ENCODE measurements at regions not wholly inside any gene's neighbourhood (a gene's known extent, or its start where the extent isn't known, plus 50 kb on each side); places are given as distances from the start of the nearest gene placed in this dataset.

- no peaks in the 10 kb centered on the region for H3K4me1 ChIP-seq (ENCODE audit: insufficient read depth, low read length, severe bottlenecking)
- no peaks in the 10 kb centered on the region for H3K36me3 ChIP-seq (ENCODE audit: insufficient read depth, low read length)
- H3K79me2 ChIP-seq (ENCODE audit: insufficient read depth, low read length), result no peaks in the 10 kb centered on the region
- H3F3A ChIP-seq (ENCODE audit: insufficient read depth, low read length), result no peaks in the 10 kb centered on the region
- H3K27ac ChIP-seq (ENCODE audit: low read depth, low read length, poor library complexity, severe bottlenecking), result no peak overlapping the region
- H3K9me3 ChIP-seq (ENCODE audit: low read length), result no peaks in the 10 kb centered on the region
- H2AFZ ChIP-seq (ENCODE audit: low read length), result no peak overlapping the region
- H3K4me2 ChIP-seq (ENCODE audit: low read length), result no peak overlapping the region
- TF ChIP-seq EZH2 (IDR thresholded peaks at IDR 0.05; ENCODE audit: borderline replicate concordance, low read length), result no peak
- TF ChIP-seq CTCF (IDR thresholded peaks at IDR 0.05; ENCODE audit: low read length), result no peak
- H4K20me1 ChIP-seq (ENCODE audit: insufficient read depth, low read length), result no peaks in the 10 kb centered on the region
- no peaks in the 10 kb centered on the region for H3K9me2 ChIP-seq (ENCODE audit: low read depth, low read length)
- H3K4me3 ChIP-seq (ENCODE audit: low read depth, low read length, poor library complexity, severe bottlenecking), result no peak overlapping the region
- peaks cover 3% of the 10 kb centered on the region; the same call in 1 of the 2 replicates for H3K27me3 ChIP-seq (ENCODE audit: insufficient read depth, low read length)
- H3K9ac ChIP-seq (ENCODE audit: low read length), result no peak overlapping the region
Observed at GRCh38 chr2:137892739-137893138, 71.5 kb upstream of the HNMT start.

DNA sequence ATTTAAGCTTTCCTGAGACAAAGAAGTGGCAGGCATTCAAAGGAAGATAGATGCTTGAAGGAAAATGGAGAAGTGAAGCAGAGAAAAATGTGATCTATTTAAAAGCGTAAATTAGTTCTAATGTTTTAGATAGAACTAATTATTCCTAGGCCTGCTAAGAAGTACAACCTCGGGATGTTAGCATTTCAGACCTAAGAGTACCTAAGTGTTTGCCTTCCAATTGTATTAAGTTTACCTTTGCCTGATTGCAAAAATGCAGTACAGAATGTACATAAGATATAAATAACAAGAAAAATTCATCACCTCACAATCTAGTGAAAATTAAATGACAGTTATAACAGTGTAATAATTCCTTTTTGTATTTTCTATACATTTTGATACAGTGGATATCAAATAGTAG lies 71.1 kb upstream of the HNMT start:
- no peaks in the 10 kb centered on the region for H3K79me2 ChIP-seq (ENCODE audit: insufficient read depth, low read length)
- TF ChIP-seq EZH2 (IDR thresholded peaks at IDR 0.05; ENCODE audit: borderline replicate concordance, low read length), result no peak
- TF ChIP-seq CTCF (IDR thresholded peaks at IDR 0.05; ENCODE audit: low read length), result no peak
- H3K4me3 ChIP-seq (ENCODE audit: low read depth, low read length, poor library complexity, severe bottlenecking), result no peak overlapping the region
- H2AFZ ChIP-seq (ENCODE audit: low read length), result no peak overlapping the region
- H3K36me3 ChIP-seq (ENCODE audit: insufficient read depth, low read length), result no peaks in the 10 kb centered on the region
- H3K9me2 ChIP-seq (ENCODE audit: low read depth, low read length), result no peaks in the 10 kb centered on the region
- H3K27me3 ChIP-seq (ENCODE audit: insufficient read depth, low read length), result peaks cover 3% of the 10 kb centered on the region; the same call in 1 of the 2 replicates
- no peak overlapping the region for H3K9ac ChIP-seq (ENCODE audit: low read length)
- H3K4me2 ChIP-seq (ENCODE audit: low read length), result no peak overlapping the region
- H4K20me1 ChIP-seq (ENCODE audit: insufficient read depth, low read length), result no peaks in the 10 kb centered on the region
- no peak overlapping the region for H3K27ac ChIP-seq (ENCODE audit: low read depth, low read length, poor library complexity, severe bottlenecking)
- no peaks in the 10 kb centered on the region for H3K9me3 ChIP-seq (ENCODE audit: low read length)
- H3K4me1 ChIP-seq (ENCODE audit: insufficient read depth, low read length, severe bottlenecking), result no peaks in the 10 kb centered on the region
- no peaks in the 10 kb centered on the region for H3F3A ChIP-seq (ENCODE audit: insufficient read depth, low read length)

GRCh38 chr2:137896467-137896866 lies 67.8 kb upstream of the HNMT start:
- Histone ChIP-seq H3K9me2 (ENCODE audit: low read depth, low read length) (no peaks in the 10 kb centered on the region), H3K9me3 (ENCODE audit: low read length) (no peaks in the 10 kb centered on the region), H3K79me2 (ENCODE audit: insufficient read depth, low read length) (no peaks in the 10 kb centered on the region), H3F3A (ENCODE audit: insufficient read depth, low read length) (no peaks in the 10 kb centered on the region), H3K27ac (ENCODE audit: low read depth, low read length, poor library complexity, severe bottlenecking) (no peak overlapping the region), H3K27me3 (ENCODE audit: insufficient read depth, low read length) (no peaks in the 10 kb centered on the region), H2AFZ (ENCODE audit: low read length) (no peak overlapping the region), H3K4me2 (ENCODE audit: low read length) (no peak overlapping the region), H3K4me1 (ENCODE audit: insufficient read depth, low read length, severe bottlenecking) (no peaks in the 10 kb centered on the region), H4K20me1 (ENCODE audit: insufficient read depth, low read length) (no peaks in the 10 kb centered on the region), H3K36me3 (ENCODE audit: insufficient read depth, low read length) (no peaks in the 10 kb centered on the region), H3K9ac (ENCODE audit: low read length) (no peak overlapping the region), H3K4me3 (ENCODE audit: low read depth, low read length, poor library complexity, severe bottlenecking) (no peak overlapping the region)
- TF ChIP-seq CTCF (IDR thresholded peaks at IDR 0.05; ENCODE audit: low read length) (no peak), EZH2 (IDR thresholded peaks at IDR 0.05; ENCODE audit: borderline replicate concordance, low read length) (no peak)

All from OCI-LY1 (cell line).